ENCODE measurements at regions not wholly inside any gene's neighbourhood (a gene's known extent, or its start where the extent isn't known, plus 50 kb on each side); places are given as distances from the start of the nearest gene placed in this dataset.

DNA sequence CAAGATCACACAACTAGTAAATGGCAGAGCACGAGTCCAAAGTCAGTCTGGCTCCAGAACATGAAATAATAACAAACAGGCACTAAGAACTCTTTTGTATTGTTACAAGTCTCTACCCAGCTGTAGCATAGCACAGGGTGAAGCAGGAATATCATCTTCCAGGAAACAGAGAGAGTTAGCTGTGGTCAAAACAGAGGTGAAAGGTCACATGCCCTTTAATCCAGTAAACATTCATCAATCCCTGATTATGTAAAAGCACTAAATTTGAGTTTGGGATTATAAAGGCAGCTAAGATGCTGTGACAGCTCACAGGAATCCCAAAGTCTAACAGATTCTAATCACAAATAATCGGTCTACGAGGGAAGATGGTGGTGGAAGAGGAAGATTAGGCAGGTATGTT lies 133.0 kb upstream of the ASTN2 start:
- Histone ChIP-seq H3K4me3 (ENCODE audit: low read length) (no peak overlapping the region), H3K9ac (ENCODE audit: low read length) (no peak overlapping the region), H3K9me3 (ENCODE audit: control insufficient read depth, low read depth, low read length) (no peaks in the 10 kb centered on the region), H3K4me1 (ENCODE audit: control insufficient read depth, low read depth, low read length) (peaks cover 45% of the 10 kb centered on the region), H3K36me3 (ENCODE audit: control insufficient read depth, low read depth, low read length) (no peaks in the 10 kb centered on the region), H3K27ac (ENCODE audit: low read length) (no peak overlapping the region), H3K27me3 (ENCODE audit: control insufficient read depth, insufficient read depth, low read length) (no peaks in the 10 kb centered on the region)

DNA sequence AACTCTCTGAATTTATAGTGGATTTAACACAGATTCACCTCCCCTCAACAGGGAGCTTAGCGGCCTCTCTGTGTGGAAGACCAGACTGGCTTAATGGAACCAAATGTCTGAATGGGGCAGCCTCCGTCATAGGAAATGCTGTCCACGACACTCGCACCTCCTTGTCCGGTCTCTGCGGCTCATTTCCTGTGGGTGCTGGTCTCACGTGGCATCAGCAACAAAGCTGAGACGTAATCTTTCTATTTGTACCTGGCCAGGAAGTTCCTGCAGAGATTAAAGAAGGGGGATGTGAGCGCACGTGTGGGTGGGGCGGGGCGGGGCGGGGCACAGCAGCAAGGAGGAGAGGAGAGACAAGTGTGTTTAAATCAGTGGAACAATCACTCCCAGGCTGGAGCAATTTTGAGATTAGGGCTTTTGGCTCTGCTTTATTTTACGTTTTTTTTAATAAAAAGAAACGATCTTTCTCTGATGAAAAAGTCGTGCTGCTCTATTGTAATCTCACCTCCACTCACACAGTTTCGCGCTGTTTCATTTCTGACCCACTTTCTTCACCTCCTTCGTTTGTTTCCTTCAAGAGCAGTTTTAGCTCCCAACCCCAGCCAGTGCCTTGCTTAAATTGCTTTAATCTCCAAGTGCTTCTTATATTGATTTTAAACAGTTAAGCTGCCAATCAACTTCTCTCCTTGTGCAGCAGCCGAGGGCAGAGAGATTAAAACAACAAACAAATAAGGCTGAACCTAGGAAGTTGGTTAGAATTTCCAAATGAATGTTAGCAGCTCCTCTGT lies 132.2 kb upstream of the ASTN2 start:
- Histone ChIP-seq H3K4me1 (ENCODE audit: control insufficient read depth, low read depth, low read length) (peaks cover 47% of the 10 kb centered on the region), H3K27me3 (ENCODE audit: control insufficient read depth, insufficient read depth, low read length) (no peaks in the 10 kb centered on the region), H3K9me3 (ENCODE audit: control insufficient read depth, low read depth, low read length) (no peaks in the 10 kb centered on the region), H3K9ac (ENCODE audit: low read length) (no peak overlapping the region), H3K36me3 (ENCODE audit: control insufficient read depth, low read depth, low read length) (no peaks in the 10 kb centered on the region), H3K27ac (ENCODE audit: low read length) (no peak overlapping the region), H3K4me3 (ENCODE audit: low read length) (no peak overlapping the region)

GRCh38 chr9:117545846-117546245 lies 131.0 kb upstream of the ASTN2 start:
- no peak overlapping the region for H3K4me3 ChIP-seq (ENCODE audit: low read length)
- no peak overlapping the region for H3K27ac ChIP-seq (ENCODE audit: low read length)
- H3K27me3 ChIP-seq (ENCODE audit: control insufficient read depth, insufficient read depth, low read length) = no peaks in the 10 kb centered on the region
- no peak overlapping the region for H3K9ac ChIP-seq (ENCODE audit: low read length)
- H3K9me3 ChIP-seq (ENCODE audit: control insufficient read depth, low read depth, low read length) = no peaks in the 10 kb centered on the region
- H3K4me1 ChIP-seq (ENCODE audit: control insufficient read depth, low read depth, low read length) = peaks cover 47% of the 10 kb centered on the region
- no peaks in the 10 kb centered on the region for H3K36me3 ChIP-seq (ENCODE audit: control insufficient read depth, low read depth, low read length)

- Histone ChIP-seq H3K4me1 (ENCODE audit: control insufficient read depth, low read depth, low read length) (peaks cover 21% of the 10 kb centered on the region), H3K4me3 (ENCODE audit: low read length) (no peak overlapping the region), H3K9me3 (ENCODE audit: control insufficient read depth, low read depth, low read length) (no peaks in the 10 kb centered on the region), H3K27ac (ENCODE audit: low read length) (no peak overlapping the region), H3K36me3 (ENCODE audit: control insufficient read depth, low read depth, low read length) (no peaks in the 10 kb centered on the region), H3K27me3 (ENCODE audit: control insufficient read depth, insufficient read depth, low read length) (no peaks in the 10 kb centered on the region), H3K9ac (ENCODE audit: low read length) (no peak overlapping the region)
Measured at GRCh38 chr9:117543089-117543488, 128.2 kb upstream of the ASTN2 start.

DNA sequence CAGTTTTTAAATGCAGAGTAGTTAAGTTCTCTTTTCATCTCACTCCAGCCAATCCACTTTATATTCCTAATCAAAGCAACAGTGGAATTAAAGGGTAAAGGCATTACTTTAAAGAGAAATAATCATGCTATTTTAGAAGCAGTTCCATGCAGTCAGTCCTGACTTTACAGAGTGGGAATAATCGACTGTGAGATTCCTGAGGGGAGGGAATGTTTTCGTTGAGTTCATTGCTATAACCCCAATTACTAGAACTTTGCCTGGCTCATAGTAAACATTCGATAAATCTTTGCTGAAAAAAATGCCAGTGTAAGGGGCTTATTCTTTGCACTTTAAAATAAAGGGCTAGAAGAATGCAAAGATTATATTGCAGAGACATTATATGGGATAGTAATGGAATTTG lies 127.2 kb upstream of the ASTN2 start:
- H3K27ac ChIP-seq (ENCODE audit: low read length) = no peak overlapping the region
- H3K36me3 ChIP-seq (ENCODE audit: control insufficient read depth, low read depth, low read length) = no peaks in the 10 kb centered on the region
- no peak overlapping the region for H3K9ac ChIP-seq (ENCODE audit: low read length)
- H3K9me3 ChIP-seq (ENCODE audit: control insufficient read depth, low read depth, low read length) = no peaks in the 10 kb centered on the region
- peaks cover 14% of the 10 kb centered on the region for H3K4me1 ChIP-seq (ENCODE audit: control insufficient read depth, low read depth, low read length)
- no peaks in the 10 kb centered on the region for H3K27me3 ChIP-seq (ENCODE audit: control insufficient read depth, insufficient read depth, low read length)
- H3K4me3 ChIP-seq (ENCODE audit: low read length) = no peak overlapping the region

DNA sequence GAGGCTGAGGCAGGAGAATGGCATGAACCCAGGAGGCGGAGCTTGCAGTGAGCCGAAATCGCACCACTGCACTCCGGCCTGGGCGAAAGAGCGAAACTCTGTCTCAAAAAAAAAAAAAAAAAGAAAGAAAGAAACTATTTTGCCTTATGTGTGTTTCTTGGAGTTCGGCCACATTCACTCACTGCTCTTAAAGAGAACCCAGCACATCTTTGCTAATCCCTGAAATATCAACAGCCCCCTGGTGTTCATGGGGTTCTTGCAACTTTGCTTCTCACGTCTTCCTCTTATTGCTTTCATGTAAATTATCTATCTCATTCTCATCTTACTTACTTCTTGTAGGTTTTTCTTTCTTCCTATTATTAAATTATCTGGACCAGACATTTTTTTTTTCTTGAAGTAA lies 126.3 kb upstream of the ASTN2 start:
- no peak overlapping the region for H3K9ac ChIP-seq (ENCODE audit: low read length)
- peaks cover 7% of the 10 kb centered on the region for H3K4me1 ChIP-seq (ENCODE audit: control insufficient read depth, low read depth, low read length)
- H3K36me3 ChIP-seq (ENCODE audit: control insufficient read depth, low read depth, low read length) = no peaks in the 10 kb centered on the region
- no peaks in the 10 kb centered on the region for H3K9me3 ChIP-seq (ENCODE audit: control insufficient read depth, low read depth, low read length)
- H3K27me3 ChIP-seq (ENCODE audit: control insufficient read depth, insufficient read depth, low read length) = no peaks in the 10 kb centered on the region
- H3K27ac ChIP-seq (ENCODE audit: low read length) = no peak overlapping the region
- no peak overlapping the region for H3K4me3 ChIP-seq (ENCODE audit: low read length)

- Histone ChIP-seq H3K4me3 (ENCODE audit: low read length) (no peak overlapping the region), H3K27ac (ENCODE audit: low read length) (no peak overlapping the region), H3K9ac (ENCODE audit: low read length) (no peak overlapping the region), H3K9me3 (ENCODE audit: control insufficient read depth, low read depth, low read length) (no peaks in the 10 kb centered on the region), H3K4me1 (ENCODE audit: control insufficient read depth, low read depth, low read length) (no peaks in the 10 kb centered on the region), H3K36me3 (ENCODE audit: control insufficient read depth, low read depth, low read length) (no peaks in the 10 kb centered on the region), H3K27me3 (ENCODE audit: control insufficient read depth, insufficient read depth, low read length) (no peaks in the 10 kb centered on the region)
Measured at GRCh38 chr9:117535973-117536372, 121.1 kb upstream of the ASTN2 start.

DNA sequence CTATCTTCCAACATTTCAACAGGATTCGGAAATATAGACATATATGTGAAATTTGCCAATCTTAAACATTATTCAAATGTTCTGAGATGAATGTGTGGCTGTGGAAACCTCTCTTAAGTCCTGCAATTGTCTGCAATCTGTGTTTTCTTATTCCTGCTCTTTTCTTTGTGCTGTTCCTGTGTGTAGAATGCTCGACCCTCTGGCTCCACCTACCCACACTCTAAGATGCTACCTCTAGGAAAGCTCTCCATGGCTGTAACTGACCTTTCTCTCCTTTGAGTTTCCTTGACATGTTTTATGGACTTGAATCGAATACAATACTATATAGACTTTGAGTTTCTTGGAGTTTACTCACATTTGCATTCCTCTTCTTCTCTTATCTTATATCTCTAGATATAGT lies 120.6 kb upstream of the ASTN2 start:
- H3K4me3 ChIP-seq (ENCODE audit: low read length) = no peak overlapping the region
- H3K4me1 ChIP-seq (ENCODE audit: control insufficient read depth, low read depth, low read length) = no peaks in the 10 kb centered on the region
- no peaks in the 10 kb centered on the region for H3K27me3 ChIP-seq (ENCODE audit: control insufficient read depth, insufficient read depth, low read length)
- H3K36me3 ChIP-seq (ENCODE audit: control insufficient read depth, low read depth, low read length) = no peaks in the 10 kb centered on the region
- no peak overlapping the region for H3K27ac ChIP-seq (ENCODE audit: low read length)
- no peaks in the 10 kb centered on the region for H3K9me3 ChIP-seq (ENCODE audit: control insufficient read depth, low read depth, low read length)
- H3K9ac ChIP-seq (ENCODE audit: low read length) = no peak overlapping the region

- Histone ChIP-seq H3K27ac (ENCODE audit: low read length) (no peak overlapping the region), H3K36me3 (ENCODE audit: control insufficient read depth, low read depth, low read length) (no peaks in the 10 kb centered on the region), H3K4me1 (ENCODE audit: control insufficient read depth, low read depth, low read length) (no peaks in the 10 kb centered on the region), H3K4me3 (ENCODE audit: low read length) (no peak overlapping the region), H3K27me3 (ENCODE audit: control insufficient read depth, insufficient read depth, low read length) (no peaks in the 10 kb centered on the region), H3K9ac (ENCODE audit: low read length) (no peak overlapping the region), H3K9me3 (ENCODE audit: control insufficient read depth, low read depth, low read length) (no peaks in the 10 kb centered on the region)
Measured at GRCh38 chr9:117528225-117528624, 113.4 kb upstream of the ASTN2 start.

DNA sequence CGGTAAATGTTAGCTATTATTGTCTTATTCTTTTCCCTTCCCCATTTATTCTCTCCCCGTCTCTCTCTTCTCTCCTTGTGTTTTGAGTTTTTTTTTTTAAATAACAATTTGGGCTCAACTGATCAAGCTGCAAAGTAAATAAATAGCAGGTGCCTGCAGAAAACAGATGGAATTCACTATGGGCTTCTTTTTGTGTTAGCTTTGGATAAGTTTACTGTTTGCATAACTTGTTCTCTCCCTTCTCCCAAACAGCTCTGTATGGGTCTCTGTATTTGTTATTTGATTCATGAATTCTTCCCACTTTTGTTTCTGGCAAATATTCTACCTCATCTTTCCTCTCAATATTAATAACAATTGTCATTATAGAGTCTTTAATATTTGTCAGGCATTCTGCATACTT lies 111.8 kb upstream of the ASTN2 start:
- Histone ChIP-seq H3K27me3 (ENCODE audit: control insufficient read depth, insufficient read depth, low read length) (no peaks in the 10 kb centered on the region), H3K9ac (ENCODE audit: low read length) (no peak overlapping the region), H3K9me3 (ENCODE audit: control insufficient read depth, low read depth, low read length) (no peaks in the 10 kb centered on the region), H3K27ac (ENCODE audit: low read length) (no peak overlapping the region), H3K4me3 (ENCODE audit: low read length) (no peak overlapping the region), H3K4me1 (ENCODE audit: control insufficient read depth, low read depth, low read length) (no peaks in the 10 kb centered on the region), H3K36me3 (ENCODE audit: control insufficient read depth, low read depth, low read length) (no peaks in the 10 kb centered on the region)

DNA sequence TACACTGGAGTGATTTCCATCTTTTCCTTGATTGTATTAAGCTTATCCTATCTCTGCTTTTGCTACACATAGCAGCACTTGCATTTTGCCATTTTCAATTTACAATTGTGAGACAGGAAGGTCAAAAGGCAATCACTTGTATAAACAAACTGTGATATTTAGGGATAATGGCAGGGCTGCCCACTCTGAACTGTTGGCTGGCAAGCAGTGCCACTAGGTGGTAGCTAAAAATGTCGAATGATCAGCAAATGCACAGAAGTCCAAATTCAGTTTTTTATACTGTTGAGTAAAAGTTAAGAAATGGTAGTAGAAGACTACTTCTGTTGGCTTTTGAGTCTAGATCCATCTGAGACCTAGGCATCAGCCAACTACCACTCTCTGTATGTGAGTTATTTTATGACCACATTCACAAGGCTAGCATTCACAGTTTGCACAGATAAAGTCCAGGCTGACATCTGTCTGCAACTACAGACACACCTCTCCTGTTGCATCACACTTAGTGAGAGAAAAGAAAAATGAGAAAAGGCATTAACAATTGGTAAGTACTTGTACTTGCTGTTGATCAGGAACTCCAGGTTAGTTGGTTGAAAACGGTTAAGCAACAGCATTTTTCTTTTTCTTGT lies 108.8 kb upstream of the ASTN2 start:
- no peaks in the 10 kb centered on the region for H3K27me3 ChIP-seq (ENCODE audit: control insufficient read depth, insufficient read depth, low read length)

DNA sequence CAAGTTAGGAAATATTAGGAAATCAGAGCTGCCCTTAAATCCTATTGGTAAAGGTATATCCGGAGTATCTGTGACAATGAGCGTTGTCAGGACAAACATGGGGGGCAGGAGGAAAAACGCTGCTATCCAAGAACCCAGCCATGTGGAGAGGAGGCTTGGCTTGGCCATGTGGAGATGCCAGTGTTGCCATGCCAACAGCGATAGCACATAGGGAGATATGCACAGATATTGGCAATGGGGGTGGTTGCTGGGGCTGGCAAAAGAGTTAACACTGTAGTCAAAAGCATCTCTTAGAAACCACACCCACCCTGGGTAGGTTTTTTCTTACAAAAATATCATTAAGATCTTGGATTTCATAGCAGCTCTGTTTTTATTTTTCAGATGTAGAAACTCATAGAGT lies 106.4 kb upstream of the ASTN2 start:
- Histone ChIP-seq H3K27ac (ENCODE audit: low read length) (no peak overlapping the region), H3K27me3 (ENCODE audit: control insufficient read depth, insufficient read depth, low read length) (no peaks in the 10 kb centered on the region), H3K9ac (ENCODE audit: low read length) (no peak overlapping the region), H3K36me3 (ENCODE audit: control insufficient read depth, low read depth, low read length) (no peaks in the 10 kb centered on the region), H3K9me3 (ENCODE audit: control insufficient read depth, low read depth, low read length) (no peaks in the 10 kb centered on the region), H3K4me3 (ENCODE audit: low read length) (no peak overlapping the region), H3K4me1 (ENCODE audit: control insufficient read depth, low read depth, low read length) (no peaks in the 10 kb centered on the region)

More for the DNA sequence above, 108.8 kb upstream of the ASTN2 start:
- H3K4me1 ChIP-seq (ENCODE audit: control insufficient read depth, low read depth, low read length) = no peaks in the 10 kb centered on the region
- no peak overlapping the region for H3K27ac ChIP-seq (ENCODE audit: low read length)
- H3K36me3 ChIP-seq (ENCODE audit: control insufficient read depth, low read depth, low read length) = no peaks in the 10 kb centered on the region
- H3K9me3 ChIP-seq (ENCODE audit: control insufficient read depth, low read depth, low read length) = no peaks in the 10 kb centered on the region
- H3K4me3 ChIP-seq (ENCODE audit: low read length) = no peak overlapping the region
- H3K9ac ChIP-seq (ENCODE audit: low read length) = no peak overlapping the region
